ENCODE measurements at regions not wholly inside any gene's neighbourhood (a gene's known extent, or its start where the extent isn't known, plus 50 kb on each side); places are given as distances from the start of the nearest gene placed in this dataset.
A peak's percentile ranks its signal among the peaks of the same experiment; 100 is the strongest.

GRCh38 chr11:7851391-7851790 is 54.6 kb upstream of the OR5P2 start:
- Histone ChIP-seq H3K4me2 (no peak overlapping the region), H3K9me3 (no peaks in the 10 kb centered on the region), H3K27ac (no peak overlapping the region), H3K4me1 (no peaks in the 10 kb centered on the region), H3K4me3 (no peak overlapping the region)
- FAIRE-seq: no peak
- no peak for TF ChIP-seq ZSCAN20 (CRISPR knock-in tag; IDR thresholded peaks at IDR 0.05)
- WGBS (ENCODE audit: missing lambda C conversion rate): 14% methylated on average over 4 of the region's 4 CpGs
- ChIA-PET POLR2A (no interaction called here), CTCF (no interaction called here)
- no peak for DNase-seq (ENCODE audit: low read depth in 1 of 2, low spot score in 1 of 2)
- ATAC-seq: peak; percentile 31 to 59; a peak in 3 of 6 replicates

- H3K27ac ChIP-seq: no peak overlapping the region
- H3K9me3 ChIP-seq: no peaks in the 10 kb centered on the region
- H3K4me2 ChIP-seq: no peak overlapping the region
- ATAC-seq (no peak), FAIRE-seq (no peak), DNase-seq (ENCODE audit: low read depth in 1 of 2, low spot score in 1 of 2) (no peak)
- no peaks in the 10 kb centered on the region for H3K4me1 ChIP-seq
- 34% methylated on average over 10 of the region's 10 CpGs for WGBS (ENCODE audit: missing lambda C conversion rate)
- ChIA-PET POLR2A (no interaction called here), CTCF (interaction anchor here (1.3 to 1.5 kb wide), 2 partner anchors 10 kb away, joined by 3 to 5 read pairs; no protein-coding TSS in a partner anchor)
- TF ChIP-seq GATA3 (IDR thresholded peaks at IDR 0.05; ENCODE audit: borderline replicate concordance) (no peak), ZFP36 (IDR thresholded peaks at IDR 0.05; ENCODE audit: borderline replicate concordance, partially characterized antibody) (no peak), NFE2L2 (conservative IDR thresholded peaks at IDR 0.05; ENCODE audit: low read length) (no peak), NPAS2 (CRISPR knock-in tag; IDR thresholded peaks at IDR 0.05; ENCODE audit: borderline replicate concordance) (no peak), EP300 (IDR thresholded peaks at IDR 0.05) (no peak), RFX5 (IDR thresholded peaks at IDR 0.05) (no peak), CEBPB (IDR thresholded peaks at IDR 0.05) (no peak), RCOR1 (IDR thresholded peaks at IDR 0.05; ENCODE audit: low read depth, low read length) (no peak), HOXB5 (CRISPR knock-in tag; IDR thresholded peaks at IDR 0.05) (no peak), TP53 (CRISPR knock-in tag; IDR thresholded peaks at IDR 0.05) (no peak)
- TF ChIP-seq, protein P1, sequence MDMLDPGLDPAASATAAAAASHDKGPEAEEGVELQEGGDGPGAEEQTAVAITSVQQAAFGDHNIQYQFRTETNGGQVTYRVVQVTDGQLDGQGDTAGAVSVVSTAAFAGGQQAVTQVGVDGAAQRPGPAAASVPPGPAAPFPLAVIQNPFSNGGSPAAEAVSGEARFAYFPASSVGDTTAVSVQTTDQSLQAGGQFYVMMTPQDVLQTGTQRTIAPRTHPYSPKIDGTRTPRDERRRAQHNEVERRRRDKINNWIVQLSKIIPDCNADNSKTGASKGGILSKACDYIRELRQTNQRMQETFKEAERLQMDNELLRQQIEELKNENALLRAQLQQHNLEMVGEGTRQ (IDR thresholded peaks at IDR 0.05): no peak
- no peak overlapping the region for H3K4me3 ChIP-seq
Observed at GRCh38 chr11:7849018-7849417, 52.3 kb upstream of the OR5P2 start.
